ENCODE measurements at regions not wholly inside any gene's neighbourhood (a gene's known extent, or its start where the extent isn't known, plus 50 kb on each side); places are given as distances from the start of the nearest gene placed in this dataset.

DNA sequence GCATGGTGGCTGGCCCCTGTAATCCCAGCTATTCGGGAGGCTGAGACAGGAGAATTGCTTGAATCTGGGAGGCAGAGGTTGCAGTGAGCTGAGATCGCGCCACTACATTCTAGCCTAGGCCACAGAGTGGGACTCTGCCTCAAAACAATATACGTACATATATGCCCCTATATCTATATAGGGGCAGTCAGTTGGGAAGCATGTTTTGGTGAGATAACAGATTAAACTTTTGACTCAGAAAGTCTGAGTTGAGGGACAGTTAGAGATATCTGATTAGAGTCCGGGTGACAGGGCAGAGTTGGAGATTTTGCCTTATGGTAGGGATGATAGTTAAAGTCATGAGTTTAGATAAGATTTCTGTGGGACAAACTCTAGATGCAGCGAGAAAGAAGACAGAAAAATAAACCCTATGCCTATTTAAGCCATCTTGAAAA lies 71.8 kb upstream of the ALDH1A1 start (continued):
- TF ChIP-seq ZNF444 (CRISPR knock-in tag; IDR thresholded peaks at IDR 0.05) (no peak), HMG20B (CRISPR knock-in tag; IDR thresholded peaks at IDR 0.05) (no peak), MAFF (IDR thresholded peaks at IDR 0.05; ENCODE audit: low read length) (no peak; the same call in 1 of the 2 replicates), FOXP1 (CRISPR knock-in tag; IDR thresholded peaks at IDR 0.05) (no peak), ESRRA (IDR thresholded peaks at IDR 0.05; ENCODE audit: borderline replicate concordance, low read depth) (peak; percentile 30; the same call in 1 of the 2 replicates), CTCFL (IDR thresholded peaks at IDR 0.05; ENCODE audit: borderline replicate concordance, insufficient read depth, low read depth, low read length, poor library complexity, severe bottlenecking) (no peak), FOXA1 (IDR thresholded peaks at IDR 0.05; ENCODE audit: borderline replicate concordance) (no peak), PHF21A (IDR thresholded peaks at IDR 0.05; ENCODE audit: borderline replicate concordance, low read depth) (0 out of 2 replicates have a peak, but pooled peaks have one; percentile 21), WHSC1 (IDR thresholded peaks at IDR 0.05; ENCODE audit: low read length) (no peak), NELFE (IDR thresholded peaks at IDR 0.05; ENCODE audit: insufficient read depth, insufficient read length) (no peak), NFRKB (IDR thresholded peaks at IDR 0.05; ENCODE audit: low read depth) (peak; percentile 25; the same call in 1 of the 2 replicates), YBX1 (IDR thresholded peaks at IDR 0.05) (no peak), AFF1 (IDR thresholded peaks at IDR 0.05; ENCODE audit: low read depth in 1 of 2, partially characterized antibody in 2 of 2) (peak; percentile 41 to 93), BACH1 (tag; IDR thresholded peaks at IDR 0.05) (no peak), CREM (IDR thresholded peaks at IDR 0.05; ENCODE audit: low read depth) (peak; percentile 78), ZBTB9 (CRISPR knock-in tag; IDR thresholded peaks at IDR 0.05) (peak; percentile 74; the same call in 1 of the 2 replicates)
- TF ChIP-seq, protein P1, sequence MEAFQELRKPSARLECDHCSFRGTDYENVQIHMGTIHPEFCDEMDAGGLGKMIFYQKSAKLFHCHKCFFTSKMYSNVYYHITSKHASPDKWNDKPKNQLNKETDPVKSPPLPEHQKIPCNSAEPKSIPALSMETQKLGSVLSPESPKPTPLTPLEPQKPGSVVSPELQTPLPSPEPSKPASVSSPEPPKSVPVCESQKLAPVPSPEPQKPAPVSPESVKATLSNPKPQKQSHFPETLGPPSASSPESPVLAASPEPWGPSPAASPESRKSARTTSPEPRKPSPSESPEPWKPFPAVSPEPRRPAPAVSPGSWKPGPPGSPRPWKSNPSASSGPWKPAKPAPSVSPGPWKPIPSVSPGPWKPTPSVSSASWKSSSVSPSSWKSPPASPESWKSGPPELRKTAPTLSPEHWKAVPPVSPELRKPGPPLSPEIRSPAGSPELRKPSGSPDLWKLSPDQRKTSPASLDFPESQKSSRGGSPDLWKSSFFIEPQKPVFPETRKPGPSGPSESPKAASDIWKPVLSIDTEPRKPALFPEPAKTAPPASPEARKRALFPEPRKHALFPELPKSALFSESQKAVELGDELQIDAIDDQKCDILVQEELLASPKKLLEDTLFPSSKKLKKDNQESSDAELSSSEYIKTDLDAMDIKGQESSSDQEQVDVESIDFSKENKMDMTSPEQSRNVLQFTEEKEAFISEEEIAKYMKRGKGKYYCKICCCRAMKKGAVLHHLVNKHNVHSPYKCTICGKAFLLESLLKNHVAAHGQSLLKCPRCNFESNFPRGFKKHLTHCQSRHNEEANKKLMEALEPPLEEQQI (IDR thresholded peaks at IDR 0.05), result peak; percentile 96
- TF ChIP-seq, protein P2, sequence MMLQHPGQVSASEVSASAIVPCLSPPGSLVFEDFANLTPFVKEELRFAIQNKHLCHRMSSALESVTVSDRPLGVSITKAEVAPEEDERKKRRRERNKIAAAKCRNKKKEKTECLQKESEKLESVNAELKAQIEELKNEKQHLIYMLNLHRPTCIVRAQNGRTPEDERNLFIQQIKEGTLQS (IDR thresholded peaks at IDR 0.05), result peak; percentile 37; the same call in 1 of the 2 replicates
- TF ChIP-seq, protein P2 (CRISPR knock-in tag; conservative IDR thresholded peaks at IDR 0.05), result no peak
